ENCODE measurements at regions not wholly inside any gene's neighbourhood (a gene's known extent, or its start where the extent isn't known, plus 50 kb on each side); places are given as distances from the start of the nearest gene placed in this dataset.
A peak's percentile ranks its signal among the peaks of the same experiment; 100 is the strongest.
"Not testable (repeated sequence)": the region's sequence is repeated elsewhere in the genome, so short reads cannot be mapped to it uniquely, and the experiment has no call there.

DNA sequence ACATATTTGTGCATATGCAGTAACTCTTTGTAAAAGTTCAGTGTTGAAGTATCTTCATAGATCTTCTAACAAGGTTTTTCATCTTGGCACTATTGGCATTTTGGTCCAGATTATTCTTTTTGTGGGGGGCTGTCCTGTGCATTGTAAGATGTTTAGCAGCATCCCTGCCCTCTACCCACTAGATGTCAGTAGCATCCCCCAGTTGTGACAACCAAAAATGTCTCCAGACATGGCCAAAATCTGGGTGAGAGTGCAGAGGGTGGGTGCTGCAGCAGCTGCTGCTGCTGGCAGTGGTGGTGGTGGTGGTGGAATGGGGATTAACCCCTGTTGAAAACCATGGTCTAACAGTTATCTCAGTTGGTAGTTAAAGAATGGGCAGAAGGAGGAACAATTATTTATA, 370.0 kb downstream of the GPAT3 start:
- no peak overlapping the region for H2AFZ ChIP-seq (ENCODE audit: low read length)
- H3K4me1 Mint-ChIP-seq, result peaks cover 14 to 21% of the 10 kb centered on the region in 2 experiments
- H3K9me3 Mint-ChIP-seq, result no peaks in the 10 kb centered on the region
- no peak overlapping the region for H3K14ac ChIP-seq (ENCODE audit: insufficient read depth, low read length)
- H3K36me3 Mint-ChIP-seq (ENCODE audit: insufficient read depth in 1 of 3, low read depth in 3 of 3), result no peaks in the 10 kb centered on the region
- no peaks in the 10 kb centered on the region for H3K79me1 ChIP-seq (ENCODE audit: insufficient read depth, low read depth, low read length, poor library complexity, severe bottlenecking)
- H3K4me3 Mint-ChIP-seq, result no peak overlapping the region
- no peak overlapping the region for H3K18ac ChIP-seq (ENCODE audit: insufficient read length, low read depth, low read length)
- H2AK5ac ChIP-seq (ENCODE audit: insufficient read length, low read length), result no peak overlapping the region
- H3K4ac ChIP-seq (ENCODE audit: low read depth, low read length), result no peak overlapping the region
- H2BK120ac ChIP-seq (ENCODE audit: low read depth, low read length, poor library complexity, severe bottlenecking), result no peak overlapping the region
- H3K23ac ChIP-seq (ENCODE audit: insufficient read length, low read depth, low read length), result no peak overlapping the region
- no peaks in the 10 kb centered on the region for H3K4me1 ChIP-seq (ENCODE audit: insufficient read depth, low read length)
- H3K23me2 ChIP-seq (ENCODE audit: insufficient read length, low read depth, low read length, poor library complexity, severe bottlenecking), result no peaks in the 10 kb centered on the region
- no peak overlapping the region for H3K56ac ChIP-seq (ENCODE audit: insufficient read length, low read depth, low read length)
- no peak overlapping the region for H2BK15ac ChIP-seq (ENCODE audit: low read depth, low read length)
- H3K27ac Mint-ChIP-seq, result no peak overlapping the region
- H2BK12ac ChIP-seq (ENCODE audit: insufficient read length, low read depth, low read length), result no peak overlapping the region
- no peak overlapping the region for H3K27ac ChIP-seq (ENCODE audit: insufficient read length, low read depth, low read length)
- no peaks in the 10 kb centered on the region for H4K20me1 ChIP-seq (ENCODE audit: control insufficient read depth, insufficient read depth, insufficient read length)
- H4K8ac ChIP-seq (replicated peaks; ENCODE audit: insufficient read length, low read depth, low read length), result no peak overlapping the region
- H4K91ac ChIP-seq (ENCODE audit: insufficient read length, low read depth, low read length), result no peak overlapping the region
- H3K9me3 ChIP-seq (ENCODE audit: control insufficient read depth, low read depth, low read length), result no peaks in the 10 kb centered on the region
- no peak overlapping the region for H3T11ph ChIP-seq (ENCODE audit: low read length)
- no peak overlapping the region for H2BK5ac ChIP-seq (ENCODE audit: insufficient read length, low read length)
- H4K5ac ChIP-seq (ENCODE audit: insufficient read length, low read depth, low read length), result no peak overlapping the region
- H3K27me3 ChIP-seq (ENCODE audit: insufficient read depth, low read length), result no peaks in the 10 kb centered on the region
- no peak overlapping the region for H3K9ac ChIP-seq (ENCODE audit: extremely low read depth, insufficient read length, low read length)
- H2BK20ac ChIP-seq (ENCODE audit: low read depth, low read length, poor library complexity, severe bottlenecking), result no peak overlapping the region
- no peaks in the 10 kb centered on the region for H3K79me2 ChIP-seq (ENCODE audit: insufficient read depth, low read length)
- TF ChIP-seq, protein P1, sequence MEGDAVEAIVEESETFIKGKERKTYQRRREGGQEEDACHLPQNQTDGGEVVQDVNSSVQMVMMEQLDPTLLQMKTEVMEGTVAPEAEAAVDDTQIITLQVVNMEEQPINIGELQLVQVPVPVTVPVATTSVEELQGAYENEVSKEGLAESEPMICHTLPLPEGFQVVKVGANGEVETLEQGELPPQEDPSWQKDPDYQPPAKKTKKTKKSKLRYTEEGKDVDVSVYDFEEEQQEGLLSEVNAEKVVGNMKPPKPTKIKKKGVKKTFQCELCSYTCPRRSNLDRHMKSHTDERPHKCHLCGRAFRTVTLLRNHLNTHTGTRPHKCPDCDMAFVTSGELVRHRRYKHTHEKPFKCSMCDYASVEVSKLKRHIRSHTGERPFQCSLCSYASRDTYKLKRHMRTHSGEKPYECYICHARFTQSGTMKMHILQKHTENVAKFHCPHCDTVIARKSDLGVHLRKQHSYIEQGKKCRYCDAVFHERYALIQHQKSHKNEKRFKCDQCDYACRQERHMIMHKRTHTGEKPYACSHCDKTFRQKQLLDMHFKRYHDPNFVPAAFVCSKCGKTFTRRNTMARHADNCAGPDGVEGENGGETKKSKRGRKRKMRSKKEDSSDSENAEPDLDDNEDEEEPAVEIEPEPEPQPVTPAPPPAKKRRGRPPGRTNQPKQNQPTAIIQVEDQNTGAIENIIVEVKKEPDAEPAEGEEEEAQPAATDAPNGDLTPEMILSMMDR (conservative IDR thresholded peaks at IDR 0.05), result peak; percentile 79
- no peak overlapping the region for H3K4me2 ChIP-seq (ENCODE audit: insufficient read depth, insufficient read length, low read length)
- H3K27me3 Mint-ChIP-seq (ENCODE audit: low read depth), result no peaks in the 10 kb centered on the region
- peak; percentile 61 for DNase-seq

GRCh38 chr4:83903740-83904139, 367.8 kb downstream of the GPAT3 start:
- not testable (repeated sequence) for H3K36me3 Mint-ChIP-seq (ENCODE audit: insufficient read depth in 1 of 3, low read depth in 3 of 3); H3K9me3 Mint-ChIP-seq; H4K20me1 ChIP-seq (ENCODE audit: control insufficient read depth, insufficient read depth, insufficient read length); H4K8ac ChIP-seq (replicated peaks; ENCODE audit: insufficient read length, low read depth, low read length); H3K4ac ChIP-seq (ENCODE audit: low read depth, low read length); H3K56ac ChIP-seq (ENCODE audit: insufficient read length, low read depth, low read length); H3K27ac Mint-ChIP-seq; H2BK5ac ChIP-seq (ENCODE audit: insufficient read length, low read length); H2BK15ac ChIP-seq (ENCODE audit: low read depth, low read length); H2AK5ac ChIP-seq (ENCODE audit: insufficient read length, low read length); H3K23ac ChIP-seq (ENCODE audit: insufficient read length, low read depth, low read length); H2BK120ac ChIP-seq (ENCODE audit: low read depth, low read length, poor library complexity, severe bottlenecking); H4K91ac ChIP-seq (ENCODE audit: insufficient read length, low read depth, low read length); H3K27ac ChIP-seq (ENCODE audit: insufficient read length, low read depth, low read length); H3K79me2 ChIP-seq (ENCODE audit: insufficient read depth, low read length); H3K4me1 ChIP-seq (ENCODE audit: insufficient read depth, low read length); DNase-seq; H3T11ph ChIP-seq (ENCODE audit: low read length); H3K4me3 Mint-ChIP-seq; H3K79me1 ChIP-seq (ENCODE audit: insufficient read depth, low read depth, low read length, poor library complexity, severe bottlenecking); H3K9ac ChIP-seq (ENCODE audit: extremely low read depth, insufficient read length, low read length); H3K4me2 ChIP-seq (ENCODE audit: insufficient read depth, insufficient read length, low read length); H3K27me3 ChIP-seq (ENCODE audit: insufficient read depth, low read length); H2BK12ac ChIP-seq (ENCODE audit: insufficient read length, low read depth, low read length); H3K27me3 Mint-ChIP-seq (ENCODE audit: low read depth); H3K23me2 ChIP-seq (ENCODE audit: insufficient read length, low read depth, low read length, poor library complexity, severe bottlenecking); H3K14ac ChIP-seq (ENCODE audit: insufficient read depth, low read length); H2BK20ac ChIP-seq (ENCODE audit: low read depth, low read length, poor library complexity, severe bottlenecking); H3K9me3 ChIP-seq (ENCODE audit: control insufficient read depth, low read depth, low read length); H4K5ac ChIP-seq (ENCODE audit: insufficient read length, low read depth, low read length); H2AFZ ChIP-seq (ENCODE audit: low read length); H3K4me1 Mint-ChIP-seq; H3K18ac ChIP-seq (ENCODE audit: insufficient read length, low read depth, low read length)
- WGBS (ENCODE audit: extremely low coverage, insufficient read length, low lambda C conversion rate), result no CpG with 5 or more reads among the region's 1 CpG
